Calu3 (cell line): ENCODE measurements at regions not wholly inside any gene's neighbourhood (a gene's known extent, or its start where the extent isn't known, plus 50 kb on each side); places are given as distances from the start of the nearest gene placed in this dataset.

Source experiments
- BruUV-seq: library from RNA; stranded (reverse); fragments of 400-500 nt; replicated peaks from 2 replicates; lab custom pipeline; 2021; lab: Mats Ljungman, UMichigan
- CTCF ChIA-PET: fragments of 300-600 bp; sonication (Branson Sonifier 250); formaldehyde crosslinking; loops from one replicate; lab custom pipeline; 2022; ENCODE audit warnings: antibody characterized with exemption; lab: Charles Lee
- DNase-seq: peaks from one replicate; pipeline ENCODE4 v3.0.0; 2022
- H3K27ac Mint-ChIP-seq: one replicate; pipeline ENCODE4 v1.8.0; 2022; ENCODE audit warnings: mixed read lengths; ENCODE audit not compliant: unreplicated experiment
- H3K27me3 Mint-ChIP-seq: one replicate; pipeline ENCODE4 v1.8.0; 2022; ENCODE audit warnings: mixed read lengths; ENCODE audit not compliant: unreplicated experiment
- H3K36me3 Mint-ChIP-seq: one replicate; pipeline ENCODE4 v1.8.0; 2022; ENCODE audit warnings: mild to moderate bottlenecking, moderate library complexity, mixed read lengths; ENCODE audit not compliant: insufficient read depth, unreplicated experiment
- H3K4me1 Mint-ChIP-seq: one replicate; pipeline ENCODE4 v1.8.0; 2022; ENCODE audit warnings: mild to moderate bottlenecking, low read depth, mixed read lengths; ENCODE audit not compliant: unreplicated experiment
- H3K4me3 Mint-ChIP-seq: one replicate; pipeline ENCODE4 v1.8.0; 2022; ENCODE audit warnings: mild to moderate bottlenecking, low read depth, moderate library complexity, mixed read lengths; ENCODE audit not compliant: unreplicated experiment
- H3K9me3 Mint-ChIP-seq: one replicate; pipeline ENCODE4 v1.8.0; 2022; ENCODE audit warnings: low read depth, mixed read lengths; ENCODE audit not compliant: unreplicated experiment
- CTCF ChIP-seq: fragments of 200-600 bp; IDR thresholded peaks from one replicate; pipeline ENCODE4 v1.8.0; 2022; ENCODE audit warnings: antibody characterized with exemption; ENCODE audit not compliant: unreplicated experiment
- intact Hi-C: fragments of 100-400 bp; cut with micrococcal nuclease; formaldehyde crosslinking; loops from one replicate; pipeline ENCODE4 v1.10.0; 2022; ENCODE audit not compliant: unreplicated experiment

- no peaks in the 10 kb centered on the region for H3K36me3 Mint-ChIP-seq
- TF ChIP-seq CTCF: no peak
- no peak for DNase-seq
- H3K9me3 Mint-ChIP-seq: no peaks in the 10 kb centered on the region
- intact Hi-C loops: no loop called here
- H3K4me3 Mint-ChIP-seq: no peak overlapping the region
- no peaks in the 10 kb centered on the region for H3K27me3 Mint-ChIP-seq
- no peak overlapping the region for H3K27ac Mint-ChIP-seq
- no peaks in the 10 kb centered on the region for H3K4me1 Mint-ChIP-seq
- CTCF ChIA-PET: no interaction called here
- no TSS peak for BruUV-seq
Observed at GRCh38 chr11:116145187-116145865, 627.5 kb downstream of the BUD13 start.

- no TSS peak for BruUV-seq
- no peaks in the 10 kb centered on the region for H3K36me3 Mint-ChIP-seq
- intact Hi-C loops: no loop called here
- H3K4me1 Mint-ChIP-seq: no peaks in the 10 kb centered on the region
- CTCF ChIA-PET: no interaction called here
- no peak for TF ChIP-seq CTCF
- H3K27me3 Mint-ChIP-seq: no peaks in the 10 kb centered on the region
- H3K9me3 Mint-ChIP-seq: no peaks in the 10 kb centered on the region
- H3K4me3 Mint-ChIP-seq: no peak overlapping the region
- DNase-seq: no peak
- H3K27ac Mint-ChIP-seq: no peak overlapping the region
Observed at GRCh38 chr11:116144387-116144958, 628.3 kb downstream of the BUD13 start.

- Mint-ChIP-seq H3K9me3 (no peaks in the 10 kb centered on the region), H3K4me1 (no peaks in the 10 kb centered on the region), H3K4me3 (no peak overlapping the region), H3K27ac (no peak overlapping the region), H3K27me3 (peaks cover 14% of the 10 kb centered on the region), H3K36me3 (no peaks in the 10 kb centered on the region)
- TF ChIP-seq CTCF: no peak
- CTCF ChIA-PET: no interaction called here
- no TSS peak for BruUV-seq
- intact Hi-C loops: no loop called here
- no peak for DNase-seq
Observed at GRCh38 chr11:116138280-116138679, 634.1 kb upstream of the CADM1 start.

GRCh38 chr11:116137753-116138152, 633.5 kb upstream of the CADM1 start:
- intact Hi-C loops: no loop called here
- Mint-ChIP-seq H3K36me3 (no peaks in the 10 kb centered on the region), H3K27me3 (peaks cover 18% of the 10 kb centered on the region), H3K4me3 (no peak overlapping the region), H3K27ac (no peak overlapping the region), H3K4me1 (no peaks in the 10 kb centered on the region), H3K9me3 (no peaks in the 10 kb centered on the region)
- no TSS peak for BruUV-seq
- CTCF ChIA-PET: no interaction called here
- no peak for TF ChIP-seq CTCF
- no peak for DNase-seq
